ENCODE measurements at regions not wholly inside any gene's neighbourhood (a gene's known extent, or its start where the extent isn't known, plus 50 kb on each side); places are given as distances from the start of the nearest gene placed in this dataset.
"Not testable (repeated sequence)": the region's sequence is repeated elsewhere in the genome, so short reads cannot be mapped to it uniquely, and the experiment has no call there.

- Histone ChIP-seq H3K27me3 (no peaks in the 10 kb centered on the region), H3K4me1 (no peaks in the 10 kb centered on the region), H3K4me3 (no peak overlapping the region), H3K27ac (replicated peaks in 1 of 4) (no peak overlapping the region), H3K36me3 (no peaks in the 10 kb centered on the region), H3K9me3 (no peaks in the 10 kb centered on the region)
- no peak for TF ChIP-seq POLR2A (IDR thresholded peaks at IDR 0.05; ENCODE audit: low read depth)
- TF ChIP-seq EP300 (IDR thresholded peaks at IDR 0.05): no peak
- TF ChIP-seq POLR2AphosphoS5 (IDR thresholded peaks at IDR 0.05): no peak
- TF ChIP-seq CTCF (IDR thresholded peaks at IDR 0.05): no peak
- DNase-seq (ENCODE audit: extremely low spot score): no peak
- intact Hi-C loops (cut with DNase I): no loop called here
- WGBS: 73% methylated on average over 2 of the region's 2 CpGs
These were observed 743.2 kb upstream of the RGS18 start for GRCh38 chr1:191414981-191415640.

GRCh38 chr1:191419842-191420241 lies 738.4 kb upstream of the RGS18 start:
- no peak overlapping the region for H3K27ac ChIP-seq (replicated peaks in 1 of 4)
- intact Hi-C loops (cut with DNase I): no loop called here
- TF ChIP-seq EP300 (IDR thresholded peaks at IDR 0.05) (no peak), CTCF (IDR thresholded peaks at IDR 0.05) (no peak), POLR2A (IDR thresholded peaks at IDR 0.05; ENCODE audit: low read depth) (no peak), POLR2AphosphoS5 (IDR thresholded peaks at IDR 0.05) (no peak)
- 88% methylated on average over 1 of the region's 1 CpG for WGBS
- H3K4me1 ChIP-seq: no peaks in the 10 kb centered on the region
- H3K36me3 ChIP-seq: no peaks in the 10 kb centered on the region
- no peak for DNase-seq (ENCODE audit: extremely low spot score)
- no peak overlapping the region for H3K4me3 ChIP-seq
- no peaks in the 10 kb centered on the region for H3K9me3 ChIP-seq
- no peaks in the 10 kb centered on the region for H3K27me3 ChIP-seq

GRCh38 chr1:191427593-191427992 lies 730.7 kb upstream of the RGS18 start:
- no peaks in the 10 kb centered on the region for H3K27me3 ChIP-seq
- H3K4me3 ChIP-seq: no peak overlapping the region
- no peaks in the 10 kb centered on the region for H3K36me3 ChIP-seq
- intact Hi-C loops (cut with DNase I): no loop called here
- no peak overlapping the region for H3K27ac ChIP-seq (replicated peaks in 1 of 4)
- WGBS: 52% methylated on average over 3 of the region's 3 CpGs
- DNase-seq (ENCODE audit: extremely low spot score): no peak
- no peaks in the 10 kb centered on the region for H3K9me3 ChIP-seq
- H3K4me1 ChIP-seq: no peaks in the 10 kb centered on the region
- TF ChIP-seq CTCF (IDR thresholded peaks at IDR 0.05): no peak
- no peak for TF ChIP-seq POLR2A (IDR thresholded peaks at IDR 0.05; ENCODE audit: low read depth)
- TF ChIP-seq POLR2AphosphoS5 (IDR thresholded peaks at IDR 0.05): no peak
- TF ChIP-seq EP300 (IDR thresholded peaks at IDR 0.05): no peak

- TF ChIP-seq POLR2AphosphoS5 (IDR thresholded peaks at IDR 0.05): no peak
- no peak for TF ChIP-seq POLR2A (IDR thresholded peaks at IDR 0.05; ENCODE audit: low read depth)
- no peak for TF ChIP-seq EP300 (IDR thresholded peaks at IDR 0.05)
- no peak for TF ChIP-seq CTCF (IDR thresholded peaks at IDR 0.05)
- H3K27ac ChIP-seq (replicated peaks in 1 of 4): no peak overlapping the region
- H3K36me3 ChIP-seq: no peaks in the 10 kb centered on the region
- DNase-seq (ENCODE audit: extremely low spot score): no peak
- H3K4me1 ChIP-seq: no peaks in the 10 kb centered on the region
- 58% methylated on average over 2 of the region's 3 CpGs for WGBS
- H3K9me3 ChIP-seq: no peaks in the 10 kb centered on the region
- no peaks in the 10 kb centered on the region for H3K27me3 ChIP-seq
- intact Hi-C loops (cut with DNase I): no loop called here
- no peak overlapping the region for H3K4me3 ChIP-seq
These were observed 725.4 kb upstream of the RGS18 start for GRCh38 chr1:191432817-191433216.

- WGBS: 78% methylated on average over 1 of the region's 1 CpG
- no peak overlapping the region for H3K27ac ChIP-seq (replicated peaks in 1 of 4)
- intact Hi-C loops (cut with DNase I): no loop called here
- DNase-seq (ENCODE audit: extremely low spot score): no peak
- H3K9me3 ChIP-seq: no peaks in the 10 kb centered on the region
- no peak overlapping the region for H3K4me3 ChIP-seq
- TF ChIP-seq POLR2A (IDR thresholded peaks at IDR 0.05; ENCODE audit: low read depth) (no peak), CTCF (IDR thresholded peaks at IDR 0.05) (no peak), EP300 (IDR thresholded peaks at IDR 0.05) (no peak), POLR2AphosphoS5 (IDR thresholded peaks at IDR 0.05) (no peak)
- no peaks in the 10 kb centered on the region for H3K27me3 ChIP-seq
- no peaks in the 10 kb centered on the region for H3K36me3 ChIP-seq
- no peaks in the 10 kb centered on the region for H3K4me1 ChIP-seq
These were observed 719.3 kb upstream of the RGS18 start for GRCh38 chr1:191438979-191439378.

GRCh38 chr1:191448279-191448678 lies 710.0 kb upstream of the RGS18 start:
- DNase-seq (ENCODE audit: extremely low spot score); H3K36me3 ChIP-seq; H3K9me3 ChIP-seq; H3K27ac ChIP-seq (replicated peaks in 1 of 4); H3K4me1 ChIP-seq; H3K27me3 ChIP-seq; H3K4me3 ChIP-seq; intact Hi-C loops (cut with DNase I): not testable (repeated sequence)
- WGBS: 98% methylated on average over 6 of the region's 9 CpGs
